Glomerular visceral epithelial cell (primary cell): ENCODE measurements at regions not wholly inside any gene's neighbourhood (a gene's known extent, or its start where the extent isn't known, plus 50 kb on each side); places are given as distances from the start of the nearest gene placed in this dataset.
"Not testable (repeated sequence)": the region's sequence is repeated elsewhere in the genome, so short reads cannot be mapped to it uniquely, and the experiment has no call there.

ENCODE experiments used
- DNase-seq: peaks from one replicate; pipeline ENCODE4 v3.0.0-alpha.2; 2016; ENCODE audit errors: extremely low spot score

DNA sequence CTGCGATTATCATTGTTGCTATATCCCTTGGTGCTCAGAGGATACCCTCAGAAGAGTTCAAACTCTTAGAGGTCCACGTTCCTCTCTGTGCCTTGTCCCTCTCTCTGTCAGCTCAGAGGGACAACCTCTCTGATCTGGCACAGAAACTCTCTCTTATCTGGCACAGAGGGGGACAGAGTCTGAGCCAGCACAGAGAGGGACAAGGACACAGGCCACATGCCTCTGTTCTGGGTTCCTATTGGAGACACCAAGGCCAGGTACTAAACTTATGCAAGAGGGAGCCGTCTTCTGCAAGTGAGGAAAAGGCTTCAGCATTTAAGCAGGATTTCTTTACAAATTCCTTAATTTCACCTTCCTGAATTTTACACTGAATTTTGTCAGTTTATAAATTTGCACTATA is 565.2 kb downstream of the TOX3 start:
- no peak for DNase-seq

DNA sequence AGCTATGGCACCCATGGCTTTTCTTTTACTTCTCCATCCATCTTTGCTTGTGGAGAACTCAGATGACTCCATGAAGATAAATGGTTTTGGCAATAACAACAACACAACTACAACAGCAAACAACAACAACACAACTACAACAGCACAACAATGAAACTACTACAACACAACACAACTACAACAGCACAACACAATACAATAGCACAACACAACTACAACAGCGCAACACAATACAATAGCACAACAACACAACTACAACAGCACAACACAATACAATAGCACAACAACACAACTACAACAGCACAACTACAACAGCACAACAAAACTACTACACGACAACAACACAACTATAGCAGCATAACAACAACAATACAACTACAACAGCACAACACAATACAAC is 569.4 kb downstream of the TOX3 start:
- DNase-seq = not testable (repeated sequence)

DNA sequence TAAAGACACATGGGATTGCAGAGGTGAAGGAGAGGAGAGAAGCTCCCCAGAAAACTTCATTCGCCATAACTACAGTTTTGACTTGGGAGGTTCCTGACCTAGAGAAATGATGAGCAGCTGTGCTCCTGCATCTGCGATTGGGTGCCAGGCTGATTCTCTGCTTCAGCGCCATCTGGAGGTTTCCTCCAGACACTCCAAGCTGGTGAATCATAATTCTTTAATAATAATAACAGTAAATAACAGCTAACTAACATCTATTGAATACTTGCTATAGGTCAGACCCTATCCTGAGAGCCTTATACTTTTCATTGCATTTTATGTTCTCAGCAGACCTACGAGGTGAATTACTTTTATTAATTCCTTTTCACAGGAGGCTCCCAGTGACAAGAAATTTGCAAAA is 575.8 kb downstream of the TOX3 start:
- no peak for DNase-seq

DNA sequence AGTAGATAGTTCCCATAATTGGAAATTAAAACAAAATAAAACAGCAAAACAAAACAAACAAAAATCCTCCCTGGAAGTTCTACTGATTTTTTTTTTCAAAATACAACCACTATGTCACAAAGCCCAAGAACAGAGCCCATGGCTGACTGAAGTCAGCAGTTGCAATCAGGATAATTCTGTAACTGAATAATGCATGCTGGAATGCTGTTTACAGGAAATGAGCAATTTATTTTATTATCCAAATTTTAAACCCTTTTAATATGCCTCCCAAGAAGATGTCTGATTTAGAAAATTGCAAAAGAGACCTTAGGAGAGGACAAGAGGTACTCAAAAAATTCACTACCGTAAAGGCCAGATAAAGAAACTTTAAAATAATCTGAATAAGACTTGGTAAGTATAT is 578.2 kb downstream of the TOX3 start:
- no peak for DNase-seq

DNA sequence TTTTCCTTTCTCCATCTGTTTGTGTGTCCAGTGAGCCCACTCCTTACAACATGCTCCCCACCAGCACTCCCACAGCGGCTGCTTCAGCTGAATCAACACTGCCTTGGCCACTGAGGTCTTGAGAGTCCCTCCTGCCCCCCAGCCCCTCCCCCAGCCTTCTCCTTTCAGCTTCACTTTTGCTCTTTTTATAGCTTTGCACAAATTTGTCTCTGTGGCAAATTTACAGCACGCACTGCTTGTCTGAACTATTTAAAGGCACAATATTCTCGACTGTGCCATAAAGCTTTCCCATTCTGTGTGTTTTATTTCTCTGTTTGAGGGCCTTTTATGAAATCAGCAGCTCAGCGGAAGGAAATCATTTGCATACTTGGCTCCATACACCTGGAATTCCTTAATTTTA is 579.3 kb downstream of the TOX3 start:
- no peak for DNase-seq

DNA sequence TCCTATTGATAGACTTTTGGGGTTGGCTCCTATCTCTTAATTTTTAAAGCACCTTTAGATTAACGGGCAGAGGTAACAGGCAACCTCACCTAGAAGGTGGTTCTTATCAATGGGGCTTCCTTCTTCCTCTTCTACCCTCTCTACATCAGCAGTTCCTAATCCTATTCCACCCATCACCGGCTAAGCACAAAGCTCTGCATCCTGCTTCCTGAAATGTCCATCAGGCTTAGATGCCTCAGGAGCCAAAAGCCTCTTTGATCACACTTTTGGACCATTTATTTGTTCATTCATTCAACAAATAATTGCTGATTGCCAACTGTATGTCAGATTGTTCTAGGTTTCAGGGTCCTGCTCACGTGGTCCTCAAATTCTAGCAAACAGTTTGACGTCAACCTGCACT is 586.0 kb downstream of the TOX3 start:
- DNase-seq = no peak

DNA sequence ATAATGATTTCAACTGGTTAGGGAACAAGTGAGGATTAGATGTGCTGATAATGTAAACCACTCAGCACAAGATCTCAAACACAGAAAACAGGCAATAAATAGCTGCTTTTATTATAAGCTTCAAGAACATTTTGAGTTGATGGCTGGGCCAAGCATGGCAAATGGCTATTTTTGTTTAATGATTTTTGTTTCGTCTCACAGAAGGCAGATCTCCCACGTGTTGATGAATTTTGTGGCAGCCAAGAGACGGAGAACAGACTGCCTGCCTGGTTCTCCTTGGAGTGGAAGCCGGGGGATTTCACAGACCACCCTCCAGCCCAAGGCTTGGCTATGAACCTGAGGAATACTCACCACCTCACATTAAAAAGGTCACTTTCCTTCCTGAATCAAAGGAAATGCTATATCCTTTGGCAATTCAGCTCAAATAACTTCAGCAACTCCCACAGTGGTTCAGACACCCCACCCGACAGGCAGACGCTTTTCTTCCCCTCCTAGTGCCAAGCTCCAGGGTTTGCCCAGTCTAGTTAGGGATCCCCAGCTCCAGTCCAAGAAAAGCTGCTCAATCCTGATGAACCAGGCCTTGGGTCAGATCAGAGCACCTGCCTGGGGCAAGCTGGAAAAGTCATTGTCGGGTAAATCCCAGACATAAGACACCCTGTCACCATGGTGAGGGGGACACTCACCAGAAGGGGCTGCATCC is 593.5 kb downstream of the TOX3 start:
- DNase-seq = no peak

DNA sequence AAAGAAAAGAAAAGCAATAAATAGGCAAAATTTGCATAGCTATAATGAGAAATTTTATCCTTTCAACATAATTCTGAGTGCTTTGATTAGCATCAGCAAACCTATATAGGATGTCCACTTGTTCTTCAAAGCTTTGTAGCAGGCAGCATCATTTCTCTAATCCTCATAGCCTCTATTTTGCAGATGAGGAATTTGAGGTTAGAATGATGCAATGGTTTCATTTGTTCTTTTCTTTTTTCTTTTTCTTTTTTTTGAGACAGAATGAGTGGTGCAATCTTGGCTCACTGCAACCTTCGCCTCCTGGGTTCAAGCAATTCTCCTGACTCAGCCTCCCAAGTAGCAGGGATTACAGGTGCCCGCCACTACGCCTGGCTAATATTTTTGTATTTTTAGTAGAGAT is 594.4 kb downstream of the TOX3 start:
- no peak for DNase-seq

DNA sequence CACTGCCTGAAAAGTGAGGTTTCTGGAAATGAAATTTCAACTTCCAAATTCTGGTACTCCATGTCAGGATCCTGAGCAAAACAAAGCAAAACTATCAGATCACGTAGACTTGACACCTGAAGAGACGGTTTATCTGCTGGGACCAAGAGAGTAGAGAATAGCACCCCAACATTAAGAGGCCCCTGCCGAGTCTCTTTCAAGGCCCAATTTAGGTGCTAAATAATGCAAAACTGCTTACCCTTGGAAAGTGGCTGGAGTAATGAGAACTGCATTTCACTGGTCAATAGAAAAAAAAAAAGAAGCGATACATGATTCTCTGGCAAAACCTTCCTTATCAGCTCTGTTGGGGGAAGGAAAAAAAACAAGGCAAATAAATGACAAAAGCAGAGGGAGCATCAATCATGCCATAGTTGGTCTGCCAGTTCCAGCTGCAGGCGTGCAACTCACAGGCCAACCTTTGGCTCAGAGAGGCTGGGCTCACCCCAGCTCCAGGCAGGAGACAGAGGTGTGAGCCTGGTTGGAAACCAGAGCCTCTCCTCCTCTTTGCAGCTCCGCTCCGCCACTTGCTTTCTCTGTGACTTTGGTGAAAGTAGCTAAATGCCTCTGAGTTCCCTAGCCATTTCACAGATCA is 595.2 kb downstream of the TOX3 start:
- no peak for DNase-seq

DNA sequence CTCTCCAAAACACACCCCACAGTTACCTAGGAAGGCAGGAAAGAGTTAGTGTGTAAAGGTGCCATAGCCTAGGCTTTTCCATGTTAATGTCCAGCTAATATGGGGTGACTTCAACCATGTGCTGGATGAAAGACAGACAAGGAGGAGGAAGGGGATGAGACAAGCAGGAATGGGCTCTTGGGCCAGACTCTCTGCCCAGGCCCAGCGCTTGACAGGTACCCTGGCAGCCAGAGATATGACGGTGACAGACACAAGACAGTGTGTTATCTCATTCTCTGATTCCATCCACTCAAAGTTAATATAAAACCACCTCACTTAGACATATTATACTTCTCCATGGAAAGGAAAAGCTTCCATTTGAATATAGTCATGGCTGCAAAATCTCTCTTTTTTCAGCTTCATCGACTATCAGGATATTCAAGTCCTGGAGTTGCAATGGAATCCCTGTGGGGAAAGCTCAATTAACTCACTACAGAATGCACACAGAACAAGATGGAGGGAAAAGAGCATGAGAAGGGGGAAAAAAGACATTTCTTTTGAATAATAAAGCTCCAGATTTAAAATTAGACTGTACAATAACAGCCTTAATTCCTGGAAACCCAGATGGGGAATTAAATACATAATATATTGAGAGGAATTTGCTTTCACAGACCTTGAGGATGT is 596.7 kb downstream of the TOX3 start:
- DNase-seq = no peak

DNA sequence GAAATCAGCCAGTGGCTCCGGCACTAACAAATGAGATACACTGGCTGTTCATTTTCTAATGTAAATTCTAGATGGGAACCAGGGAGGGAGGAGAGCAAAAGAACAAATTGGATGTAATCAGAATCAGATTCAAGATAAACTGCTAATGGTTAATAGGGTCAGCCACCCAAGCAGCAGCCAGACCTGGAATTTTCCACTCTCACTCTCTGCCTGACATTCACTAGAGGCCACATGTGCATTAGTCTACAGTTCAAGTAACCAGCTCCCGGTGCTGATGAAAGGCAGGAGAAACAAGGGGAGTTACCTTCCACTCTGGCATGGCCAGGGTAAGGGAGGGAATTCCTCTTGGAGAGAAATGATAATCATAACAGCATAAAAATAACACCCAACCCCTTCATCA is 597.7 kb downstream of the TOX3 start:
- no peak for DNase-seq

DNA sequence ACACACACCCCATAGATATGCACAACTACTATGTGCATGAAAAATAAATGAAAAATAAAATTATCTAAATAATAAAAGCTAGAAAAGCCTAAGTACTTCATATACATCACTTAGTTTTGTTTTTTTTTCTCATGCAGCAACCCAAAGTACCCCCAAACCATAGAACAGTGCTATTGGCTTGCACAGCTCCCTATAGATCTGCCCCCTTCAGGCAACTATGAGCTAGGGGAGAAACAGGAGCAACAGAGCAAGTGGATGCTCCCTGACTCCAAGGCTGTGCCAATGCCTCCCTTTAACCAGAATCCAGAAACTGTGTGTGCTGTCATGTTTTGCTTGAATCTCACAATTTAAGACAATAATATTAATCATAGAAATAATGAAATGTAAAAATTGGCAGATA is 605.5 kb downstream of the TOX3 start:
- DNase-seq = no peak

DNA sequence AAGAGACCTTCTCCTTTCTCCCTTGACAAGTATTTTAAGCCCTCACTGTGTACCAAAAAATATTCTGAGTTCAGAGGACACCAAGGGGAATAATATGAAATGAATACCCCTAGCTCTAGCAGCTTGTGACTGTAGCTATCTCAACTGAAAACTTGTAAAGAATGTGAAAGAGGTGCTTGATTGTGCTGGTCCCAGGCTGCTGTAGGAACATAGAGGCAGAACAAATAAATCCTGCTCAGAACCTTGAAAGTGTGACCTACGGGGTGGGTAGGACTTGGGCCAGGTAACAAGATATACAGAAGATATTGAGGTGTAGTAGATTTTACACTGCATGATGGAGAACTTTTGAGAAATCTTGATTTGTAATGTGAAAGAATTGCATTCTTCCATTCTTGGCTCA is 606.8 kb downstream of the TOX3 start:
- DNase-seq = no peak

DNA sequence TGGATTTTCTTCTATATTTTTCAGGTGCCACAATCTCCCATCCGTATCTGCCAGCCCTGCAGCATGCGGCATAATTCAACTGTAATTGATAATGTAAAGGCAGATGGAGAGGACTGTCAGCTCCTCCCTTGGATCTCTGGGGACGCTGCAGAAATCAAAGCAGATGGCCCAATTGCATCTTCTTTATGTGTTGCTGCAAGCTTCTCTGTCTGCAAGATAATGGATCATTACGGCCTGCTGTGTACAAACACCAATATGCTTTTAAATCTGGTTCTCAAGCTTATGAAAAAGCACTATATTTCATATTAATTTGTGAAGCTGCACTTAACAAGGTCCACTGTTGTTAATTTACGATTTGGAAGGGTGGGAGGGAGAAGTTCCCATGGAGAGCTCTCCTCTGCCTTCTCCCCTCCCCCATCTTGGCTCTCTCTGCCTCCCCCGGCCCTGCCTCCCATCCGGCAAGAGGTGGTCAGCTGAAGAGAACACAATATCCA is 607.5 kb downstream of the TOX3 start:
- no peak for DNase-seq

DNA sequence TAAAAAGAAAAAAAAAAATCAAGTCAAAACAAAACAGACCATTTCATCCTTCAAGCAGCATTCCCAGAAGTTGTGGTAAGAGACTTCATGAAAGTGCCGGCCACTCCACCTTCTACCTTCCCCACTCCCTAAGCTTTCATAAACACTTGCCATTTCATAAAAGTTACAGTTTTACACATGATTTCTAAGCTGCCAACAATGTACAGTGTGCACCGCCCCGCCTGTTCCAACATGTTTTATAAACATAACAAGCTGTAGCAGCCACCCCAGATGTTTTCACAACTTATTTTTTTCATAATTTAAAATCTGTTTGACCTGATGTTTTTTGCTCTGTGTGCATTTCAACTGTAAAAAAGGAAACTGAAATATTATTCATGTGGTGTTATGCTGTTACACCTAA is 608.1 kb downstream of the TOX3 start:
- DNase-seq = no peak

DNA sequence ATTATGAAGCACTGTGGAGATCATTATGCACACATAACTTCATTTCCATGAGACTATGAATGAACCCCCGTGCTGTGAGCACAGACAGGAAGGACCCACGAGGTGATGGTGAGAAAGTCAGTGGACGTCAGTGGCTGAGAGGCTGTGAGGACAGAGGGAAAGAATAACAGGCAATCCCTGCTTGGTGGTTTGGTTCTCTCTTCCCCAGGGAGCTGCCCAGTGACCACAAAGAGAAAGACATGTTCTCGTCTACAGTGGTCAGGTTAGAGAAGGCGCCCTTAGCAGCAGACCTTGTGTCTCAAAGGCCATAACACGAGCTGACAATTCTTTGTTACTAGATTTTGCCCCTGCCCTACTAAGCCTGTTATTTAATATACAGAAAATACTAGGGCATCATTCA is 609.2 kb downstream of the TOX3 start:
- DNase-seq = no peak

DNA sequence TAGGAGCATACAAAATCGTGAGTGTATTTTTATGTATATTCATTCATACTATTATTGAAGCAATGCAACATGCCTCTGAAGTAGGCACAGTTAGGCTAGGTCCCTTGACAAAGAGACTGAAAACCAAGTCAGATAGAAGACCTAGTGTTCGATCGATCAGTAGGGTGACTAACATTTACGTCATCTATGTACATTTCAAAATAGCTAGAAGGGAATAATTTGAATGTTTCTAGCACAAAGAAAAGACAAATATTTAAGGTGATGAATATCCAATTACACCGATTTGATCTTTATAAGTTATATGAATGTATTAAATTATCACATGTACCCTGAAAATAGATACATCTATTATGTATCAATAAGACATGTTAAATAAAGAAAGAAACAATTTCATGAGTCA is 610.1 kb downstream of the TOX3 start:
- DNase-seq = no peak

DNA sequence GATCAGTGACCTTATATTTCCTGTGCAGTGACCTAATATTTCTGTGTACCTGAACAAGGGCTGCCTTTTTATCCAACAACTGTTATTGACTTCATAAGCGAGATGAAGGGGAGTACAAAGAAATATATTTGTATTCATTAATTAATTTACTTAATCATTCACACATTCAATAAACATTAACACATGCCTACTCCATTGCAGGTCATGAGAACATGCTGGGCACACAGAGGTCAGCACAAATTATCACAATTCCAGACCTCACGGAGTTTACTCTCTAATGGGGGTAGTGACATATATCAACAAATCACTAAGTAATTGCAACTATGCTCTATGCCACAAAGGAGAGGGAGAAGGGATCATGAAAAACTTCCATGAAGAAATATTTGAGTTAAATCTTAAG is 614.6 kb downstream of the TOX3 start:
- DNase-seq = no peak

DNA sequence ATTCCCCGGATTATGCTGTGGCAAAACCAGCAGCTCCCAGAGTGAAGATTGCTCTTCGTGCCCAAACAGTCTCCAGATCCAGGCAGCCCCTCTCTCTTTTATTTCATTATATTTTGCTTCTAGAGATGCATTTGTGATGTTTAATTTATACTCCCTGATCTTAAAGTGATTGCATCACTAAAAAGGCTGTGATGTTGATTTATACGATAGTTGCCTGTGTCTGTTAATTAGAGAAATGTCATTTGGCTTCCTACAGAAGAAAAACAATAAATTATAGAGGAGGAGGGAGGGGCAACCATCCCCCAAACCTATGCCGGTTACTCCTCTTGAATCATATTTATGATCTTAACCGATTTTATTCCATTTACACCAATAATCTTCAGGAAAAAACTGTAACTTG is 615.3 kb downstream of the TOX3 start:
- no peak for DNase-seq

DNA sequence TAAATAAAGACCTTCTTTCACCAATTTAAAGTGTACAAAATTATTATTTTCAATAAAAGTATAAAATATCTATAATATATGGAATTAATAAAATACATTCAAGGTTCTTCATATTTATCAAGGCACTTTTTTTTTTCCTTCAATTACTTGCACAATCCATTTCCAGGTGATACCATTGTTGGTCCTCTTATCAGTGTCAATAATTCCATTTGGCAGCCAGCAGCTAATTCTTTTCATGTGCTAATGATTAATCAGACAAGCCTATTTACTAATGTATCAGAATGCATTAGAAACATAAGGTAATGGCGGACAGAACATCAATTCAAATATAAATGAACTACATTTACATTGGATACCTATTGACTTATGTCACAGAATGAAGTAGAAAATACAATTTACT is 622.2 kb downstream of the TOX3 start:
- no peak for DNase-seq

DNA sequence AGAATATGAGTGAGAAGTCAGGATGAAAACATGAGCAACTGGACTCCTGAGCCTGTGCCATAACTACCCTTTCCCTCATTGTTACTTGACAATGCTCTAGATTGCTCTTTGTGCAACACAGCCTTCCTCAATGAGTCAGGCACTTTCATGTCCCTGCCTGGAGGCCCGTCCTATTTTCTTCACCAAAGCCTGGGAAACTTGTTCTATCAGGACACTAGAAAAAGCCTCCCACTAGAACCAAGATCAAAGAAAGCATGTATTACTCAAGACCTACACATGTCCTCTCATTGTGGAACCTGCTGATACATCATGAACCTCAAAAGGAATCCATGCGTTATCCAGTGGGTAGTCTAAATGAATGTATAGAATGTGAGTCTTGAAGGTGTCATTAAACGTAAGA is 624.5 kb downstream of the TOX3 start:
- DNase-seq = no peak

DNA sequence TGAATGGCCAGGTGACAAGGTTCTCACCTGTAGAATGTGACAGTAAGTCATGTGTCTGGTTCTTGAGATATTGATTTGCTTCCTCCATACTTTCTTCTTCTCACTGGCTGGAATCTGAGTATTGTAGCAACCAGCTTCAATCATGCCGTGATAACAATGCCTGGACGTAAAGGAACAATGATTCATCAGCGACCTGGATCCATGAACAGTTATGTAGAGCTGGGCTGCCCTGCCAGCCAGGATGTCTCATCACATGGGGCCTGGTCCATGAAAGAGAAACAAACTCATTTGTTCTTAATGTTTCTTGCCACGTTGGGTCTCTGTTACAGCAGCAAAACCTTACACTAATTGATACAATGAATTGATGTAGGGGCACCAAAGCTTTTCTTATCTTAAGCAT is 627.2 kb downstream of the TOX3 start:
- DNase-seq = no peak

DNA sequence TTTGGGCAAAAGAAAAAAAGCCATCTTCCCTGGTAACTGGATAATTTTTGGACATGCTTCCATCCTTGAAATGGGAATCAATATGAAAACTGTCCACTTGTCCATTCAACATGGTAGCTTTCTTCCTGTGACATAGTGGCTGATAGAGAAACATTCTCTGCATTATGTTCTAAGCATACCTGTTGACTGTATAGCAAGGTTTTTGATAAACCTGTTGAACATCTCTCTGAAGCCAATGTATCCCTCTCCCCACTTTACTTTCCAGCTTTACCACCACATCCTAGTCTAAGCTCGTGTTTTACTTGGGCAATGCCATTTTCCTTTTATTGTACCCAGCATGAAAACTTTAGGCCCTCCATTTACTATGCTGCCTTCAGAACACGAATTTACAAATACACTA is 630.1 kb downstream of the TOX3 start:
- DNase-seq = no peak
